ENCODE measurements at regions not wholly inside any gene's neighbourhood (a gene's known extent, or its start where the extent isn't known, plus 50 kb on each side); places are given as distances from the start of the nearest gene placed in this dataset.
"Not testable (repeated sequence)": the region's sequence is repeated elsewhere in the genome, so short reads cannot be mapped to it uniquely, and the experiment has no call there.

DNA sequence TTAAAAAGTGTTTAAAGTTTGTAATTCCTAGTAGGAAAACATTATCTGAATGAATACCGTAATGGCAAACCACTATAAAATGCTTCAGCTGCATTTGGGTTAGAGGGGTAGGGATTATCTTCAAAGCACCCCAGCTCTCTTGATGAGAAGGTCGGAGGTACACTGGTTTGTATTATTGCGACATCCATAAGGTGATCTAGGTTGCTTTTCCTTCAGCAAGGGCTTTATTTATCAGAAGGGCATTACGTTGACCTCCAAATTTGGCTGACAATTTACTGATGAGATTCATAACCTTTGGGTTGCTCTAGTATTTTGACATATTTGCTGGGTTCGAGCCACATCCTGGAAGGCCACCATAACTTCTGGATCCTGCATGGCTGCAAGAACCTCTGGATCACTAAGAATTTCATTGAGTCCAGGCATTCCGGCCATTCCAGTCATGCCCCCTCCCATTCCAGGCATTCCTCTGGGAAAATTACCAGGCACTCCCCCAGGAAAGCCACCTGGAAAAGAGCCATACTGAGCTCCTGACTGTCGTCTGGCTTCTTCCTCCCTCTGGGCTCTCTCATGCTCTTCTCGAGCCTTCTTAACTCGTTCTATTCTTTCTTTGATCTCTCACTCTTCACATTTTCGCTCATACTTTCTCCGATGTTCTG is 83.6 kb upstream of the EXOC4 start:
- not testable (repeated sequence) for TF ChIP-seq RAD21 (IDR thresholded peaks at IDR 0.05); NR2F2 (IDR thresholded peaks at IDR 0.05); CTCF (IDR thresholded peaks at IDR 0.05; ENCODE audit: low read depth, low read length, missing input control); GABPA (IDR thresholded peaks at IDR 0.05 in 1 of 2, conservative IDR thresholded peaks at IDR 0.05 in 1 of 2); MAX (IDR thresholded peaks at IDR 0.05); TAF1 (conservative IDR thresholded peaks at IDR 0.05); FOXA1 (IDR thresholded peaks at IDR 0.05)
- TF ChIP-seq, protein P1, sequence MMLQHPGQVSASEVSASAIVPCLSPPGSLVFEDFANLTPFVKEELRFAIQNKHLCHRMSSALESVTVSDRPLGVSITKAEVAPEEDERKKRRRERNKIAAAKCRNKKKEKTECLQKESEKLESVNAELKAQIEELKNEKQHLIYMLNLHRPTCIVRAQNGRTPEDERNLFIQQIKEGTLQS (IDR thresholded peaks at IDR 0.05), result not testable (repeated sequence)

All from liver (tissue), 3 donors.